ENCODE measurements at regions not wholly inside any gene's neighbourhood (a gene's known extent, or its start where the extent isn't known, plus 50 kb on each side); places are given as distances from the start of the nearest gene placed in this dataset.

GRCh38 chr11:134907636-134908035 lies 495.6 kb upstream of the B3GAT1 start:
- TF ChIP-seq CTCF (IDR thresholded peaks at IDR 0.05; ENCODE audit: low read depth, low read length) = no peak
- DNase-seq (ENCODE audit: extremely low read depth, low read depth) = no peak

GRCh38 chr11:134906356-134906955 lies 494.4 kb upstream of the B3GAT1 start:
- no peak for DNase-seq (ENCODE audit: extremely low read depth, low read depth)
- no peak for TF ChIP-seq CTCF (IDR thresholded peaks at IDR 0.05; ENCODE audit: low read depth, low read length)

GRCh38 chr11:134905928-134906327 lies 493.9 kb upstream of the B3GAT1 start:
- TF ChIP-seq CTCF (IDR thresholded peaks at IDR 0.05; ENCODE audit: low read depth, low read length) = no peak
- no peak for DNase-seq (ENCODE audit: extremely low read depth, low read depth)

- DNase-seq (ENCODE audit: extremely low read depth, low read depth) = no peak
- TF ChIP-seq CTCF (IDR thresholded peaks at IDR 0.05; ENCODE audit: low read depth, low read length) = no peak
These were observed 493.5 kb upstream of the B3GAT1 start for GRCh38 chr11:134905517-134905916.

- TF ChIP-seq CTCF (IDR thresholded peaks at IDR 0.05; ENCODE audit: low read depth, low read length) = no peak
- DNase-seq (ENCODE audit: extremely low read depth, low read depth) = no peak
These were observed 492.2 kb upstream of the B3GAT1 start for GRCh38 chr11:134904103-134904790.

GRCh38 chr11:134901955-134902918 lies 490.2 kb upstream of the B3GAT1 start:
- DNase-seq (ENCODE audit: extremely low read depth, low read depth) = no peak
- TF ChIP-seq CTCF (IDR thresholded peaks at IDR 0.05; ENCODE audit: low read depth, low read length) = no peak

- no peak for DNase-seq (ENCODE audit: extremely low read depth, low read depth)
- no peak for TF ChIP-seq CTCF (IDR thresholded peaks at IDR 0.05; ENCODE audit: low read depth, low read length)
These were observed 489.5 kb upstream of the B3GAT1 start for GRCh38 chr11:134901542-134901941.
